B cell (primary cell): ENCODE measurements at regions not wholly inside any gene's neighbourhood (a gene's known extent, or its start where the extent isn't known, plus 50 kb on each side); places are given as distances from the start of the nearest gene placed in this dataset.

ENCODE experiments used
- ATAC-seq: fragments of 200-7000 bp; cut with Tn5 transposase; one replicate; pipeline ENCODE4 v1.10.0; 2021; ENCODE audit warnings: low read depth, mild to moderate bottlenecking, moderate number of reproducible peaks, moderate library complexity
- CTCF ChIA-PET: fragments of 350-600 bp; sonication (Branson Sonifier 250); formaldehyde crosslinking; loops from one replicate; lab custom pipeline; 2021; ENCODE audit warnings: antibody characterized with exemption, inconsistent platforms; lab: Charles Lee
- POLR2A ChIA-PET: fragments of 350-600 bp; sonication (Branson Sonifier 250); formaldehyde crosslinking; loops from one replicate; lab custom pipeline; 2021; ENCODE audit warnings: antibody characterized with exemption; lab: Charles Lee
- DNase-seq: peaks from one replicate; pipeline ENCODE4 v3.0.0; 2013
- H2AFZ ChIP-seq: 2 replicates; pipeline ENCODE4 v1.6.1; 2012; ENCODE audit warnings: mild to moderate bottlenecking, low read depth, low read length; ENCODE audit not compliant: insufficient read depth, poor library complexity, severe bottlenecking
- H3K27ac ChIP-seq, 2 donors: 1 replicate in 1 of 2; 2 replicates in 1 of 2; pipeline ENCODE4 v1.5.1; 2012 to 2013; ENCODE audit warnings: low read length in 2 of 2, mild to moderate bottlenecking in 2 of 2, moderate library complexity in 1 of 2
- H3K27me3 ChIP-seq, 4 experiments: fragments of 200-600 bp in 1 of 4; sonication (generic) in 1 of 4; replicated peaks in 1 of 4; 1 replicate in 2 of 4; 2 replicates in 2 of 4; pipeline versions ENCODE4 v1.6.1 to v1.7.0; 2013 to 2016; ENCODE audit warnings: low read length in 3 of 4, mild to moderate bottlenecking in 2 of 4, mixed read lengths in 1 of 4, moderate library complexity in 1 of 4; ENCODE audit not compliant: insufficient read depth in 4 of 4, control insufficient read depth in 3 of 4; ENCODE audit errors: control extremely low read depth in 1 of 4
- H3K36me3 ChIP-seq, 2 experiments: replicated peaks in 1 of 2; 1 replicate in 1 of 2; 2 replicates in 1 of 2; pipeline versions ENCODE4 v1.6.1 to v1.7.1; 2013; ENCODE audit warnings: low read length in 1 of 2; ENCODE audit not compliant: insufficient read depth in 2 of 2, control insufficient read depth in 1 of 2; ENCODE audit errors: control extremely low read depth in 1 of 2, extremely low read depth in 1 of 2
- H3K4me1 ChIP-seq, 2 donors: fragments of 200-600 bp in 1 of 2; sonication (generic) in 1 of 2; 1 replicate in 1 of 2; 2 replicates in 1 of 2; pipeline versions ENCODE4 v1.5.1 to v1.6.1; 2013 to 2017; ENCODE audit warnings: low read length in 2 of 2; ENCODE audit not compliant: control insufficient read depth in 2 of 2, insufficient read depth in 2 of 2
- H3K4me2 ChIP-seq: replicated peaks from 2 replicates; pipeline ENCODE3; 2012; ENCODE audit warnings: mild to moderate bottlenecking, low read depth, low read length; ENCODE audit not compliant: poor library complexity, severe bottlenecking
- H3K4me3 ChIP-seq, 5 experiments: fragments of 200-600 bp in 1 of 5; sonication (generic) in 1 of 5; 1 replicate in 3 of 5; 2 replicates in 2 of 5; pipeline versions ENCODE4 v1.5.1 to v1.7.0; 2011 to 2016; ENCODE audit warnings: low read length in 4 of 5, mild to moderate bottlenecking in 4 of 5, low read depth in 2 of 5, control low read depth in 1 of 5, moderate library complexity in 1 of 5; ENCODE audit not compliant: insufficient read depth in 1 of 5; ENCODE audit errors: control extremely low read depth in 1 of 5, extremely low read depth in 1 of 5
- H3K79me2 ChIP-seq: fragments of 200-600 bp; sonication (generic); one replicate; pipeline ENCODE4 v1.6.0; 2016; ENCODE audit warnings: low read length; ENCODE audit not compliant: control insufficient read depth, insufficient read depth
- H3K9ac ChIP-seq: fragments of 200-600 bp; sonication (generic); 2 replicates; pipeline ENCODE4 v1.6.1; 2017; ENCODE audit warnings: mild to moderate bottlenecking, low read length, moderate library complexity
- H3K9me3 ChIP-seq, 3 donors: one replicate each; pipeline versions ENCODE4 v1.6.1 to v1.7.1; 2013; ENCODE audit warnings: low read length in 2 of 3; ENCODE audit not compliant: control insufficient read depth in 2 of 3, insufficient read depth in 1 of 3; ENCODE audit errors: control extremely low read depth in 1 of 3
- H4K20me1 ChIP-seq: 2 replicates; pipeline ENCODE4 v1.6.0; 2012; ENCODE audit warnings: mild to moderate bottlenecking, low read length; ENCODE audit not compliant: insufficient read depth, control insufficient read depth, poor library complexity, severe bottlenecking
- H3K27ac Mint-ChIP-seq: one replicate; pipeline ENCODE4 v1.8.0; 2021; ENCODE audit warnings: mixed read lengths
- H3K27me3 Mint-ChIP-seq: one replicate; pipeline ENCODE4 v1.8.0; 2021; ENCODE audit warnings: mixed read lengths
- H3K4me1 Mint-ChIP-seq: one replicate; pipeline ENCODE4 v1.8.0; 2021; ENCODE audit warnings: mixed read lengths
- H3K4me3 Mint-ChIP-seq: one replicate; pipeline ENCODE4 v1.8.0; 2021; ENCODE audit warnings: mixed read lengths
- H3K9me3 Mint-ChIP-seq: one replicate; pipeline ENCODE4 v1.8.0; 2022; ENCODE audit warnings: mixed read lengths; ENCODE audit not compliant: insufficient read depth
- EZH2 ChIP-seq: IDR thresholded peaks from 2 replicates; pipeline ENCODE4 v1.6.1; 2012; ENCODE audit warnings: borderline replicate concordance, low read depth, mild to moderate bottlenecking, moderate library complexity, low read length; ENCODE audit not compliant: insufficient read depth, poor library complexity, severe bottlenecking
- WGBS: methylation state at CpG from one replicate; pipeline ENCODE4 v1.1.5; 2013; ENCODE audit warnings: missing lambda C conversion rate; ENCODE audit not compliant: insufficient coverage; 5-methylcytosine and 5-hydroxymethylcytosine counted together
- intact Hi-C: fragments of 100-400 bp; cut with micrococcal nuclease; formaldehyde crosslinking; loops from one replicate; pipeline ENCODE4 v1.10.0; 2022
- TF ChIP-seq, protein P1 (sequence below): fragments of 200-600 bp; IDR thresholded peaks from one replicate; pipeline ENCODE4 v1.8.0; 2022; ENCODE audit warnings: antibody characterized with exemption, mild to moderate bottlenecking

DNA sequence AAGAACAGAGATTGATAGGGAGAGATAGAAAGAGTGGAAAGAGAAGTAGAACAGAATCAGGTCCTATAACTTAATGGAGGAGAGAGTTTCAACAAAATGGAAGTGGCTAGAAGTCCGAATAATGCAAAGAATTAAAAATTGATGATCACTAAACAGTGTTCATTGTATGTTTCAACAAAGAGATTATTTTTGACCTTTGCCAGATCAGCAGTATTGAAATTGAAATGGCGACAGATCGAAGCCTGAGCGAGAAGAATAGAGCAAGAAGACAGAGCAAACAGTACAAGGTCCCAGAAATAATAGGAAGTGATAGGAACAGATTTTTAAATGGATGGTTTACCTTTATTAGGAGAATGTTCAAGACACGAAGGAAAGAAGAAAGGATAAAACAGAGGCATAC is 1012.8 kb upstream of the FBXO33 start:
- Histone ChIP-seq H3K4me2 (no peak overlapping the region), H3K27ac (no peak overlapping the region), H3K4me1 (no peaks in the 10 kb centered on the region), H2AFZ (no peak overlapping the region), H3K36me3 (no peaks in the 10 kb centered on the region), H3K9ac (no peak overlapping the region), H3K9me3 (no peaks in the 10 kb centered on the region), H3K79me2 (no peaks in the 10 kb centered on the region), H3K4me3 (no peak overlapping the region), H3K27me3 (no peaks in the 10 kb centered on the region), H4K20me1 (no peaks in the 10 kb centered on the region)
- Mint-ChIP-seq H3K27me3 (no peaks in the 10 kb centered on the region), H3K9me3 (no peaks in the 10 kb centered on the region), H3K4me3 (no peak overlapping the region), H3K27ac (no peak overlapping the region), H3K4me1 (no peaks in the 10 kb centered on the region)
- no peak for ATAC-seq
- ChIA-PET POLR2A (no interaction called here), CTCF (no interaction called here)
- TF ChIP-seq EZH2, result no peak
- TF ChIP-seq, protein P1, sequence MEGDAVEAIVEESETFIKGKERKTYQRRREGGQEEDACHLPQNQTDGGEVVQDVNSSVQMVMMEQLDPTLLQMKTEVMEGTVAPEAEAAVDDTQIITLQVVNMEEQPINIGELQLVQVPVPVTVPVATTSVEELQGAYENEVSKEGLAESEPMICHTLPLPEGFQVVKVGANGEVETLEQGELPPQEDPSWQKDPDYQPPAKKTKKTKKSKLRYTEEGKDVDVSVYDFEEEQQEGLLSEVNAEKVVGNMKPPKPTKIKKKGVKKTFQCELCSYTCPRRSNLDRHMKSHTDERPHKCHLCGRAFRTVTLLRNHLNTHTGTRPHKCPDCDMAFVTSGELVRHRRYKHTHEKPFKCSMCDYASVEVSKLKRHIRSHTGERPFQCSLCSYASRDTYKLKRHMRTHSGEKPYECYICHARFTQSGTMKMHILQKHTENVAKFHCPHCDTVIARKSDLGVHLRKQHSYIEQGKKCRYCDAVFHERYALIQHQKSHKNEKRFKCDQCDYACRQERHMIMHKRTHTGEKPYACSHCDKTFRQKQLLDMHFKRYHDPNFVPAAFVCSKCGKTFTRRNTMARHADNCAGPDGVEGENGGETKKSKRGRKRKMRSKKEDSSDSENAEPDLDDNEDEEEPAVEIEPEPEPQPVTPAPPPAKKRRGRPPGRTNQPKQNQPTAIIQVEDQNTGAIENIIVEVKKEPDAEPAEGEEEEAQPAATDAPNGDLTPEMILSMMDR, result no peak
- 87% methylated on average over 3 of the region's 5 CpGs for WGBS
- intact Hi-C loops, result no loop called here
- DNase-seq, result no peak

DNA sequence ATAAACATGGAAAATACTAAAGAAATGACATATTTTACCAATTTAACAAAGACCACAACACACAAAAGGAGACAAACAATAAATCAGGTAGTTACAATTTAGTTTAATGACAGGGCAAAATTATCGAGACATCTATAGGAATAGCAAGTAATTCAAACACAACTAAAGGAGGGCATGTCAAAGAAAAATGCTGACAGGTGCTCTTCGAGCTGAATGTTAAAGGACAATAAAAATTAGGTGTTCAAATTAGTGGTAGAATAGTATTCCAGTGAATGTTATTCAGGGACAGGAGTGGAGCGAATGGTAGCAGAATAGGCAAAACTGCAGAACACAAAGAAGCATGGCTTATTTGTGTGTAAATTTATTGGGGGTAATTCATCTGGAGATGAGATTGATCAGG is 1004.3 kb upstream of the FBXO33 start:
- H3K4me3 ChIP-seq, result no peak overlapping the region
- H4K20me1 ChIP-seq, result no peaks in the 10 kb centered on the region
- Mint-ChIP-seq H3K27ac (no peak overlapping the region), H3K9me3 (peaks cover 2% of the 10 kb centered on the region), H3K4me3 (no peak overlapping the region), H3K27me3 (no peaks in the 10 kb centered on the region), H3K4me1 (no peaks in the 10 kb centered on the region)
- ChIA-PET POLR2A (no interaction called here), CTCF (no interaction called here)
- no peak overlapping the region for H3K9ac ChIP-seq
- intact Hi-C loops, result no loop called here
- H3K4me2 ChIP-seq, result no peak overlapping the region
- H3K27me3 ChIP-seq, result no peaks in the 10 kb centered on the region
- ATAC-seq, result no peak
- WGBS, result 91% methylated on average over 2 of the region's 3 CpGs
- no peaks in the 10 kb centered on the region for H3K79me2 ChIP-seq
- TF ChIP-seq, protein P1, result no peak
- TF ChIP-seq EZH2, result no peak
- H3K36me3 ChIP-seq, result no peaks in the 10 kb centered on the region
- no peak overlapping the region for H3K27ac ChIP-seq
- H2AFZ ChIP-seq, result no peak overlapping the region
- no peaks in the 10 kb centered on the region for H3K9me3 ChIP-seq
- H3K4me1 ChIP-seq, result no peaks in the 10 kb centered on the region
- no peak for DNase-seq
